Keratinocyte (primary cell): ENCODE measurements at regions not wholly inside any gene's neighbourhood (a gene's known extent, or its start where the extent isn't known, plus 50 kb on each side); places are given as distances from the start of the nearest gene placed in this dataset.

Source experiments
- DNase-seq: peaks from one replicate; pipeline ENCODE4 v3.0.0-alpha.2; 2011; ENCODE audit warnings: low read depth, missing footprints, low spot score
- FAIRE-seq: peaks from 2 replicates; lab custom pipeline; 2011; peaks lifted over from hg19 to GRCh38; lab: Jason Lieb, UNC
- H2AFZ ChIP-seq: 2 replicates; pipeline ENCODE4 v1.6.0; 2012; ENCODE audit warnings: low read length, control low read depth, inconsistent platforms; ENCODE audit not compliant: control insufficient read depth
- H3K27ac ChIP-seq: 2 replicates; pipeline ENCODE4 v1.5.1; 2011; ENCODE audit warnings: low read length; ENCODE audit not compliant: control insufficient read depth, insufficient read depth
- H3K27me3 ChIP-seq: 3 replicates; pipeline ENCODE4 v1.6.0; 2011; ENCODE audit warnings: low read length; ENCODE audit not compliant: control insufficient read depth, insufficient read depth; ENCODE audit errors: extremely low read depth
- H3K36me3 ChIP-seq, 2 experiments: 2 replicates in 1 of 2; 3 replicates in 1 of 2; pipeline ENCODE4 v1.5.1; 2011; ENCODE audit warnings: low read length in 2 of 2, mild to moderate bottlenecking in 1 of 2; ENCODE audit not compliant: control insufficient read depth in 2 of 2, insufficient read depth in 2 of 2; ENCODE audit errors: extremely low read depth in 1 of 2
- H3K4me1 ChIP-seq: 3 replicates; pipeline ENCODE4 v1.5.1; 2011; ENCODE audit warnings: low read length; ENCODE audit not compliant: control insufficient read depth, insufficient read depth; ENCODE audit errors: extremely low read depth
- H3K4me2 ChIP-seq: 3 replicates; pipeline ENCODE4 v1.6.0; 2011; ENCODE audit warnings: low read depth, low read length; ENCODE audit not compliant: control insufficient read depth, insufficient read depth; ENCODE audit errors: extremely low read depth
- H3K4me3 ChIP-seq, 3 experiments: fragments of 200-600 bp in 1 of 3; sonication (generic) in 1 of 3; 2 replicates in 2 of 3; 3 replicates in 1 of 3; pipeline ENCODE4 v1.5.1; 2011 to 2016; ENCODE audit warnings: low read length in 3 of 3, mild to moderate bottlenecking in 3 of 3, control low read depth in 2 of 3, inconsistent platforms in 1 of 3, low read depth in 1 of 3, mixed read lengths in 1 of 3, mixed run types in 1 of 3, moderate library complexity in 1 of 3; ENCODE audit not compliant: control insufficient read depth in 2 of 3, insufficient read depth in 2 of 3; ENCODE audit errors: extremely low read depth in 1 of 3
- H3K79me2 ChIP-seq: 2 replicates; pipeline ENCODE4 v1.6.0; 2012; ENCODE audit warnings: low read length; ENCODE audit not compliant: control insufficient read depth, insufficient read depth
- H3K9ac ChIP-seq: 3 replicates; pipeline ENCODE4 v1.6.0; 2011; ENCODE audit warnings: low read length; ENCODE audit not compliant: control insufficient read depth, insufficient read depth; ENCODE audit errors: extremely low read depth
- H3K9me1 ChIP-seq: 3 replicates; pipeline ENCODE4 v1.6.0; 2011; ENCODE audit warnings: low read length; ENCODE audit not compliant: control insufficient read depth, insufficient read depth; ENCODE audit errors: extremely low read depth
- H3K9me3 ChIP-seq: 2 replicates; pipeline ENCODE4 v1.5.1; 2012; ENCODE audit warnings: low read depth, low read length; ENCODE audit not compliant: control insufficient read depth
- H4K20me1 ChIP-seq: 3 replicates; pipeline ENCODE4 v1.6.0; 2011; ENCODE audit warnings: low read length; ENCODE audit not compliant: control insufficient read depth, insufficient read depth; ENCODE audit errors: extremely low read depth
- EZH2 ChIP-seq: IDR thresholded peaks from one replicate; pipeline ENCODE4 v1.6.1; 2012; ENCODE audit warnings: inconsistent platforms, mild to moderate bottlenecking, low read length, moderate library complexity
- dilution Hi-C: fragments of 300-500 bp; cut with MboI; formaldehyde crosslinking; loops from one replicate; pipeline ENCODE4 v1.7.0; 2020; ENCODE audit warnings: low sequenced_read_pairs; ENCODE audit not compliant: extremely low pct_ligation_motif_present
- TF ChIP-seq, protein P1 (sequence below), 3 experiments: IDR thresholded peaks in 1 of 3; conservative IDR thresholded peaks in 1 of 3; optimal IDR thresholded peaks in 1 of 3; 2 replicates in 2 of 3; 3 replicates in 1 of 3; pipeline versions ENCODE3 to v1.5.1; 2011; ENCODE audit warnings: low read length in 3 of 3, mild to moderate bottlenecking in 3 of 3, moderate library complexity in 2 of 3, control low read depth in 1 of 3, inconsistent platforms in 1 of 3; ENCODE audit not compliant: insufficient read depth in 2 of 3; ENCODE audit errors: extremely low read depth in 1 of 3

DNA sequence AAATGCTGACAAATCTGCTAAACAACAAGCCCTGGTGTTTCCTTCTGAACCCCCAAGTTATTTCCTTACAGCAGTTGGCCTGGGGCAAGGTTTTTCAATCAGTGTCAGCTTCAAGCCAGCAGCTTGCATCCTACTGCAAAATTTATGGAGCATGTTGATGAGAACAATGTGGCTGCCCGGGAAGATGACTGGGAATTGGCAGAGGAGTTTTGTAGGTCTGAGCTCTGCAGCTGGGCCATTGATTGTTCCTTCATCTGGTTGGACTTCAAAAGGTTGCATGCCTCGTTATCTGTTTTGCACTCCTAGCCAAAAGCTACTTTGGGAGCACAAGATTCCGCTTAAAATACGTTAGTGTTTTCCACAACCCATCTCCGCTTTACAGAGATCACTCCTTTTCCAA lies 1030.3 kb upstream of the LCORL start:
- no peak for FAIRE-seq
- no peaks in the 10 kb centered on the region for H3K36me3 ChIP-seq
- no peak for TF ChIP-seq EZH2
- TF ChIP-seq, protein P1, sequence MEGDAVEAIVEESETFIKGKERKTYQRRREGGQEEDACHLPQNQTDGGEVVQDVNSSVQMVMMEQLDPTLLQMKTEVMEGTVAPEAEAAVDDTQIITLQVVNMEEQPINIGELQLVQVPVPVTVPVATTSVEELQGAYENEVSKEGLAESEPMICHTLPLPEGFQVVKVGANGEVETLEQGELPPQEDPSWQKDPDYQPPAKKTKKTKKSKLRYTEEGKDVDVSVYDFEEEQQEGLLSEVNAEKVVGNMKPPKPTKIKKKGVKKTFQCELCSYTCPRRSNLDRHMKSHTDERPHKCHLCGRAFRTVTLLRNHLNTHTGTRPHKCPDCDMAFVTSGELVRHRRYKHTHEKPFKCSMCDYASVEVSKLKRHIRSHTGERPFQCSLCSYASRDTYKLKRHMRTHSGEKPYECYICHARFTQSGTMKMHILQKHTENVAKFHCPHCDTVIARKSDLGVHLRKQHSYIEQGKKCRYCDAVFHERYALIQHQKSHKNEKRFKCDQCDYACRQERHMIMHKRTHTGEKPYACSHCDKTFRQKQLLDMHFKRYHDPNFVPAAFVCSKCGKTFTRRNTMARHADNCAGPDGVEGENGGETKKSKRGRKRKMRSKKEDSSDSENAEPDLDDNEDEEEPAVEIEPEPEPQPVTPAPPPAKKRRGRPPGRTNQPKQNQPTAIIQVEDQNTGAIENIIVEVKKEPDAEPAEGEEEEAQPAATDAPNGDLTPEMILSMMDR (optimal IDR thresholded peaks at IDR 0.05 in 1 of 3, IDR thresholded peaks at IDR 0.05 in 1 of 3, conservative IDR thresholded peaks at IDR 0.05 in 1 of 3; ENCODE audit: extremely low read depth in 1 of 3, insufficient read depth in 2 of 3, low read length in 3 of 3), result no peak
- DNase-seq, result no peak
- H2AFZ ChIP-seq, result no peak overlapping the region
- no peaks in the 10 kb centered on the region for H4K20me1 ChIP-seq
- H3K4me2 ChIP-seq, result no peak overlapping the region
- no peaks in the 10 kb centered on the region for H3K9me1 ChIP-seq
- H3K4me1 ChIP-seq, result no peaks in the 10 kb centered on the region
- no peak overlapping the region for H3K9ac ChIP-seq
- dilution Hi-C loops, result no loop called here
- no peaks in the 10 kb centered on the region for H3K79me2 ChIP-seq
- no peak overlapping the region for H3K27ac ChIP-seq
- H3K27me3 ChIP-seq, result no peaks in the 10 kb centered on the region
- H3K9me3 ChIP-seq, result no peaks in the 10 kb centered on the region
- no peak overlapping the region for H3K4me3 ChIP-seq

DNA sequence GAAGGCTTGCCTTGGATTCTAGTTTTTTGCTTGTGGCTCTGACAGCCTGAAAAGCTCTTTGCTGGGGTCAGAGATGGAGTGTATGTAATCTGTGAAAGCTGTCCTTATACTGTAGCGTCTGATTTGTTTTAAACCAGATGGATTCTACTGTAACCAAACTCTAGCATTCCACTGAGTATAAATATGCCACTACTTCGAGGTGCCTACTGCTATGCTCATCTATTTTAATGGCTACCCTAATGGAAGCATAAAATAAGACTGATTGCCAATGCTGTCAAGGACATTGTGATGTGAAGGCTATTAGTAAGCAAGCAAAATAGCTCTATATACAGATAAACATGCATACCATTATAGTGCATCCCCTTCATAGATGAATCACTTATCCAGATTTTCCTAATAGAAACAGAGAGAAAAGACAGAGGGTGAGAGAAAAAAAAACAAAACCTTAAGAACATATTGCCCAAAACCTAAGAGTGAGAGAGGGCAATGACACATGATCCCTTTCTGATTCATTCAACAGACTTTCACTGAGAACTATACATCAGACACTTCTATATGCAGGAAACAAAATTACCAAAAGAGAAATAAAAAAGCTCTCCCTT lies 1025.8 kb upstream of the LCORL start:
- FAIRE-seq, result no peak
- H3K27me3 ChIP-seq, result no peaks in the 10 kb centered on the region
- no peak overlapping the region for H3K9ac ChIP-seq
- no peaks in the 10 kb centered on the region for H3K4me1 ChIP-seq
- H3K79me2 ChIP-seq, result no peaks in the 10 kb centered on the region
- H3K36me3 ChIP-seq, result no peaks in the 10 kb centered on the region
- no peaks in the 10 kb centered on the region for H4K20me1 ChIP-seq
- TF ChIP-seq, protein P1 (optimal IDR thresholded peaks at IDR 0.05 in 1 of 3, IDR thresholded peaks at IDR 0.05 in 1 of 3, conservative IDR thresholded peaks at IDR 0.05 in 1 of 3; ENCODE audit: extremely low read depth in 1 of 3, insufficient read depth in 2 of 3, low read length in 3 of 3), result no peak
- no peak for TF ChIP-seq EZH2
- dilution Hi-C loops, result no loop called here
- H3K9me3 ChIP-seq, result no peaks in the 10 kb centered on the region
- H3K27ac ChIP-seq, result no peak overlapping the region
- no peak overlapping the region for H3K4me2 ChIP-seq
- H3K9me1 ChIP-seq, result no peaks in the 10 kb centered on the region
- no peak overlapping the region for H2AFZ ChIP-seq
- no peak for DNase-seq
- no peak overlapping the region for H3K4me3 ChIP-seq
